ENCODE measurements at regions not wholly inside any gene's neighbourhood (a gene's known extent, or its start where the extent isn't known, plus 50 kb on each side); places are given as distances from the start of the nearest gene placed in this dataset.
A peak's percentile ranks its signal among the peaks of the same experiment; 100 is the strongest.

DNA sequence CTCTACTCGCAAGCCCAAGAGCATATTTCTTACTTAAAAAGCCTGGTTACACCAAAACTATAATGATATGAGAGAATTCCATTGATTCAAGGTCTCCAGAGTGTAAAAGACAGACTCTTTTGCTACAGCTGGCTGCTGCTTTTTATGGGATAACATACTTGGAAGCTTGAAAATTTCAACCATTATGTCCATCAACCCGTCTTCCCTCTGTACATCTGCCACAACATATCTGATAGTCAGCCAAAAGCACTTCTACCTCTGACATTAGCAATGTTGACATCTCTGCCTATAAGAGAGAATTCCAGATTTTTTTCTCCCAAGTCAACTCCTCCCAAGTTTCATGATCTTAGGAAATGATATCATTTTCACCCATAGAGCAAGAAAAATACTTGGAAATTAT lies 54.4 kb upstream of the IQCM start:
- no peak for DNase-seq (ENCODE audit: extremely low read depth in 1 of 11, low read depth in 9 of 11, low spot score in 4 of 11)

DNA sequence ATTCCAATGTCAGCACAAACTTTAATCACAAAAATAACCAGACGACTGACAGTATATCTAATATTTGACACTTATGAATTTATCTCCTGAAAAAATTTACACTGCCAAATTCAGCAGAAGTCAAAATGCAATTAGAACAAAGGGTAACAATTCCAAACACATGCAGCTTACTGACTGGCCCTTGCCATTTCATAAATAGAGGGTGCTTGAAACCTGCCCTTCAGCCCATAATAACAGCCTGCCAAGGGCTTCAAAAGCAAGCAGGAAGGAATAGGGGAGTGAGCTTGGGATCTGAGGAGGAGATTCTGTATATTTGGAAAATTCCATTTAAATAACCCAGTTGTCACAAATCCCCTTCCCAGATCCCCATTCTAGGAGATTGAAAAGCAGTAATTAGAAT lies 66.1 kb upstream of the IQCM start:
- no peak for DNase-seq (ENCODE audit: extremely low read depth in 1 of 11, low read depth in 9 of 11, low spot score in 4 of 11)

DNA sequence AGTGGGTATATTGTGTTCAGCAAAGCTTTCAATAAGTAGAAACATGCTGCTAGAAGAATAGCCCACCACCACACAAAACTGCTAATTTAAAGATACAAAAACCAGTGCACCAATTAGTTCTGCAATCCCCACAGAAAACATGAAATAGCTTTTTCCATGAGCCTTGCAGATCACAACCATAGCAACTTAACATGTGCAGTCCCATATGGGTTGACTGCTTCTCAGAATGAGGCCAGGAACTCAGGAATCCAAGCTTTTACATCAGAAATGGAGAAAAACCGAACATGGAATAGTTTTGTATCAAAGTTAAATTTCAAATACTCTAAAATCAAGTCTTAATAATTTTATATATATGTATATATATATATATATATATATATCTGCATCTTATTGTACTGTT lies 66.6 kb upstream of the IQCM start:
- no peak for DNase-seq (ENCODE audit: extremely low read depth in 1 of 11, low read depth in 9 of 11, low spot score in 4 of 11)

DNA sequence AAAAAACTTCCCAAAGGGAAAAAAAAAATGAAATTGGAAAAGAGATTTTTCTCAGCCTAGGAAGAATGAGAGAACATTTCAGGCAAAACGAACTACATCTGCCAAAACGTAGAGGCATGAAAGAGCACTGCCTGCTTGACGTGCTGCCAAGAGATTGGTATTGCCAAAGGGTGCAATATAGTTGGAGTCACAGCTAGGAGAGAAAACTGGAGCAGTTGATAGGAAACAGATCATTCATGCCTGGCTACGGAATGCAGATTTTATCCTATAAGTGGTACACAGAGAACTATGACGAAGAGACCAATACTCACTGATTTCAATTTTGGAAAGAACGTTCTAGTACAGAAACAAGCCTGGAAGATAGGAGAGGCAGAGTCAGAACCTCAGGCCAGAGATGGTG lies 68.4 kb upstream of the IQCM start:
- DNase-seq (ENCODE audit: extremely low read depth in 1 of 11, low read depth in 9 of 11, low spot score in 4 of 11): no peak

DNA sequence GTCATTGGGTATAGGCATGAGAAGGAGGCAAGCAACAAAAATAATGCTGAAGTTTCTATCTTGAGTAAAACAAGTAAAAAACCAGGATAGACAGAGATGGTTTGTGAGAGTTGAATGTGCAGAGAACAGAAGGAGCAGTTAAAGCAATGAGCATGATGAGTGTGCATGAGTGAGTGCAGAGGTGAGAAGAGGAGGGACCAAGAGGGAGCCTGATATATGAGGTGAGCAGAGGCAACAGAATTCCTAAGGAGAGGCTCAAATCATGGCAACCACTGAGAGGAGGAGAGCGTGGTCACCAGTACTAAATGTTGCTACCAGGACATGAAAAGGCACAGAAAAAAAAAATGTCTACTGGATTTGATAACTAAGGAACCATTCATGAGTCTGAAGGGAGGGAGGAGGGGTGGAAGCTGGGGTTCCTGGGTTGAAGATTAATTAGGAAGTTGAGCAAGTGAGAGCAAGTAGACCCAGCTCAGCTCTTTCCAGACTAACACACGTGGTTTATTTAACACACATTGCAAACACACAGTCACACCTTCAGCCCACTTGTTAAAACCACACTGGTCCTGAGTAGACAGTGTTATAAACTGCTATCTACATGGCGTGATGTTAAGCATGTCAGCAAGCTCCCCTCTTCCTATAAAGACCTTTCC lies 69.0 kb upstream of the IQCM start:
- DNase-seq (ENCODE audit: extremely low read depth in 1 of 11, low read depth in 9 of 11, low spot score in 4 of 11): no peak

DNA sequence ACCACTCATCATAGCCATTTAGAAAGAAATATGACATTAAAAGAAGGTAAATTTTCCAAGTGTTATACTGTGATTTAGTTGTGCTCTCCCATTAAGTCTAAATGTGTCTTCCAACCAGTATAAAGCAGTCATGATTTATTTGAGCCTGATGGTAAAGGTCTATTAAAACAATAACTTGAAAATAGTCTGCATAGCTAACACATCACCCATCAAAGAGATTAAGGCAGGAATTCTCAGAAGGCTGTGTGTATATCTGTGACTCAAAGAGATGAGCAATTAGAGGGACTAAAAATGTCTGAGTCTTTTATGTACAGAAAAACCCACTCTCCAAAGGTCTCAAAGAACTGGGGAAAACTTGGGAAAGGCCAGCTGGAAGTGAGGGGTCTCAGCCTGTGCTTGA lies 70.3 kb upstream of the IQCM start:
- DNase-seq (ENCODE audit: extremely low read depth in 1 of 11, low read depth in 9 of 11, low spot score in 4 of 11): no peak

DNA sequence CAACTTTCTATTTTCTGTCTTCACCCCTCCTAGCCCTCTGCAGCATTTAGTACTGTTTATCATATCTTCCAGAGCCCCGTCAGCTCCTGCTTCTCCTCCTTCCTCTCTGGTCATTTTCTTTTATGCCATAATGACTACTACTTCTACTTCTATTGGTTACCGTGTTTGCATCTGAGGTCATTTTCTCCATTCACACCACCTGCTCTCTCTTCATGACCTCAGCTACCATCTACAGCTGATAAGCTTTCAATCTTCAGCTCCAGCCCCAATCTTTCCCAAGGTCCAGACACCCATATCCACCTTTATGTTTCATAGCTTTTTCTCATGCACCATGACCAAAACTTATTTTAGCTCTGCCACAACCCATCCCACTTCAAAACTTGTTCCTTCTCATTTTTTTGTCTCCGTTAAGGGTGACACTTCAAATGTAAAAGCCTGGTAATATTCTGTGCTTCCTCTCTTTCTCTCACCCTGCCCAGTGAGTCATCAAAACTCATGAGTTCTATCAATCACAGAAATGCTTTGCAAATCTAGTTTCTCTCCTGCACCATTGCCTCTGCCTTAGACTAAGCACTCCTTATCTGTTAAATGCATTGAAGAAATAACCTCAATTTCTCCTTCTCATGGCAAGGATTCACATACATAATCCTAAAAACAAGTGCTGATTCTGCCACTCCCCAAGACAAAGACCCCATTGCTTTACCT lies 71.3 kb upstream of the IQCM start:
- DNase-seq (ENCODE audit: extremely low read depth in 1 of 11, low read depth in 9 of 11, low spot score in 4 of 11): no peak

DNA sequence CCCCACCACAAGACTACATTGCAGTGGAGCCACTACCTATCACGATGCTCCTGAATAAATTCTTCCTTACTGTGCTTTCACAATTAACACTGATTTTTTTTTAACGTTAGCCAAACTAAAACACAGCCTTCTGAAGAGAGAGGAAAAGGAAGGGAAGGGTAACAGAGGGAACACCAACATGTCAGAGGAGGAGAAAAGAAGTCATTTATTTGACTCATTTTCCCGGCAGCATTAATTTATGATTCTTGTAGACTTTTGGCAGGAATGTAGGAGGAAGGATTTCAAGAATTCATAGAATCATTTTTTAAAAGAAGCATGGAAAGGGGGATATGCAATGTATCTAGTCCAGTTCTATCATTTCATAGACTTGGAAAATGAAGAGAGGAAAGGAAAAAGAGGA lies 74.3 kb upstream of the IQCM start:
- no peak for DNase-seq (ENCODE audit: extremely low read depth in 1 of 11, low read depth in 9 of 11, low spot score in 4 of 11)

DNA sequence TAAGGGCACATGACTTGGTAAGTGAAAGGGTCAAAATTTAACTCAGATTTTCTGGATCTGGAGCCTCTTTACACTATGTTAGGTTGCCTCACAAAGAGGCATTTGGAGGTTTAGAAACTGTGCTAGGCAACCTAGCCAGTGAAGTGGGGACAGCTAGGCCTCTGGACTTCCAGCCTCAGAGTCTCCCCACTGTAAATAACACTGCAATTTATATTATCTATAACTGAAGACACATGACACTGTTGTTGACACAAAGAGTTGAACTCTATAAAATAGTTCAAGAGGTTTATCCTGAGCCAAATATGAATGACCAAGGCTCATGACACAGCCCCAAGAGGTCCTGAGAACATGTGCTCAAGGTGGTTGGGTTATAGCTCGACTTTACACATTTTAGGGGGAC lies 74.9 kb upstream of the IQCM start:
- DNase-seq (ENCODE audit: extremely low read depth in 1 of 11, low read depth in 9 of 11, low spot score in 4 of 11): no peak

DNA sequence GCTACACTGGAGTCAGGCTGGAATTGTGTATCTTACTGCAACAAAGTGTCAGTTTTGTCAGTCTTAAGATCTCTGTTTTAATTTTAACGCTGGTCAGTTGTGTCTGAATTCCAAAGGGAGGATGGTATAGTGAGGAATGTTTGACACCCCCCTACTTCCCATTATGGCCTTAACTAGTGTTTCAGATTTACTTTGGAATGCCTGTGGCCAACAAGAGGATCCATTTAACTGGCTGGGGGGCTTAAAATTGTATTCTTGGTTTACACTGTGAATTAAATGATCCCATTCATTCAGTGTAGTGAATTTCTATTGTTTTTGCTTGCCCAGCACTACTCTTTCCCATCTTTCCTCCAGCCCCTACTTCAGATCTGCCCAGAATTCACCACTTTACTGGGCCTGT lies 75.8 kb upstream of the IQCM start:
- DNase-seq (ENCODE audit: extremely low read depth in 1 of 11, low read depth in 9 of 11, low spot score in 4 of 11): no peak

DNA sequence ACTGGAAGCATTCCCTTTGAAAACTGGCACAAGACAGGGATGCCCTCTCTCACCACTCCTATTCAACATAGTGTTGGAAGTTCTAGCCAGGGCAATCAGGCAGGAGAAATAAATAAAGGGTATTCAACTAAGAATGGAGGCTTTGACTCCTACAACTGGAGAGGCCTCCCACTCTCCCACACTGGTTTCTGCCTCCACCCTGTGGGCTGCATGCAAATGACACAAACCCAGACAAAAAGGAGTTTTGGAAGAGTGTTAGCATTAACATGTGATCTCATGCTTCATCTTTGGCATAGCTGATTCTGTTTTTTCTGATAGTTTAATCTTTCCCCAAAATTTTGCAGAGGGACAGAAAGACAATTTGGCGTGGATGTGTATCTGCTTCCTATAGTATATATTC lies 80.8 kb upstream of the IQCM start:
- DNase-seq (ENCODE audit: extremely low read depth in 1 of 11, low read depth in 9 of 11, low spot score in 4 of 11): peak in 1 of 11 donors; percentile 22

DNA sequence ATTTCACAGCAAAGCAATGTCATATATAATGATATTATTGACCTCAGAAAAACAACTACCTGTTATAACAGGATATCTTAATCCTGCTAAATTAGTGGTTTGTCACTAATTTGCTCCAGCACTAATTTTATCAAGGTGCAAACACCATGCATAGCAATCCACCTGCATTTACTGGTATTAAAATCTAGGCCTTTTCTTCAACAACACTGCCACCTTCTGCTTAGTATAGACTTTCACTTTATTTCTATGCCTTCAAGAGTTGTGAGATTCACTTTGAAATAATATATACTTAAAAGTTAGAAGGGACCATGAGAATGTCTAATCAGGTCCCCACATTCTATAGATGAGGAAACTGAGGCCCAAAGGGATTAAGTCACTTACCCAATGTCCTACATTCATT lies 82.1 kb upstream of the IQCM start:
- DNase-seq (ENCODE audit: extremely low read depth in 1 of 11, low read depth in 9 of 11, low spot score in 4 of 11): no peak

DNA sequence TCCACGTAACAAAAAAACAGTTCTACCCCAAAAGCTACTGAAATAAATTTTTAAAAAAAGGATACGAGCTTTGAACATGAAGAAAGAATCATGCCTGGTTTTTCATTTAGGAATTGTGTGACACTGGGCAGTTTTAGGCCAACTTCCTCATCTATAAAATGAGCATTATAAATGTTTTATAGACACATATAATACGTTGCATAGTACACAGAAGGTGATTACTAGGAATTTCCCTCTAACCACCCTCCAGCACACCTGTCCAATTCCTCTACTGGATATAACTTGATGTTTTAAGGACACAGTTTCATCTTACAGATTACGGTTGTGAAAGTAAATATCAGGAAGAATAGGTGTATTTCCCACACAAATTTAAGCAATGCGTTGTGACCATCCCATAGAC lies 85.5 kb upstream of the IQCM start:
- DNase-seq (ENCODE audit: extremely low read depth in 1 of 11, low read depth in 9 of 11, low spot score in 4 of 11): no peak

DNA sequence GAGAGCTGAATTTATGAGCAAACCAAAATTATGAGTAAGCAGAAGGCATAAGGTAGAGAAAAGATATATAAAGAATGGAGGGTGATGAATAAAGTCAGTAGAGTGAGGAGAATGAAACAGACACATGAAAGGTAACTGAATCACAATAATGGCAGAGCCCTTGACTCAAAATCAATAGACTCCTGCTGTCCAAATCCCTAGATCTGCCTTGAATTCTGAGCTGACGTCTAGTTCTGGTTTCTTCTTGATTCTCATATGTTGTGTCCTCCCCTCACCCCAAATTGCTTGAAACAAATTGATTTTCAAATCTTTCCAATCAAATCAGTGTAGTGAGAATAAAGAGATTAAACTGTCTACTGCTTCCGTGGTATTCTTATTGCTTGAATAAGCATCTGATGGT lies 86.6 kb upstream of the IQCM start:
- no peak for DNase-seq (ENCODE audit: extremely low read depth in 1 of 11, low read depth in 9 of 11, low spot score in 4 of 11)

DNA sequence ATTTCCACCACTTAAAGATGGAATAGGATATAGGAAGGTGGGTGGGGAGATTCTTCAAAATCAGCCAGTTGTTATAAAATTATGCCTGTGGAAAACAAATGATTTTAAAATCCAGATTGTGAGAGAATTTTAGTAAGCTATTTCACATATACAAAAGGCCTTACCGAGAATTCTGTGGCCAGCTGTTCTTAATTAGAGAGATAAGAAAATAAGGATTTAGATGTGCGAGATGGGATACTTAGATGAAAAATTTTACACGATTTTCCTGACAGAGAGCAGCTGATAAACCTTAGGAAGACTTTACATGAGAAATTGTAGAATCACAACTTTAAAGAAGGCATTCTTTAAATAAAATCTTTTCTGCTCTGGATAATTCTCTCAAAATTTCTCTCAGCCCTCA lies 94.5 kb upstream of the IQCM start:
- DNase-seq (ENCODE audit: extremely low read depth in 1 of 11, low read depth in 9 of 11, low spot score in 4 of 11): no peak

DNA sequence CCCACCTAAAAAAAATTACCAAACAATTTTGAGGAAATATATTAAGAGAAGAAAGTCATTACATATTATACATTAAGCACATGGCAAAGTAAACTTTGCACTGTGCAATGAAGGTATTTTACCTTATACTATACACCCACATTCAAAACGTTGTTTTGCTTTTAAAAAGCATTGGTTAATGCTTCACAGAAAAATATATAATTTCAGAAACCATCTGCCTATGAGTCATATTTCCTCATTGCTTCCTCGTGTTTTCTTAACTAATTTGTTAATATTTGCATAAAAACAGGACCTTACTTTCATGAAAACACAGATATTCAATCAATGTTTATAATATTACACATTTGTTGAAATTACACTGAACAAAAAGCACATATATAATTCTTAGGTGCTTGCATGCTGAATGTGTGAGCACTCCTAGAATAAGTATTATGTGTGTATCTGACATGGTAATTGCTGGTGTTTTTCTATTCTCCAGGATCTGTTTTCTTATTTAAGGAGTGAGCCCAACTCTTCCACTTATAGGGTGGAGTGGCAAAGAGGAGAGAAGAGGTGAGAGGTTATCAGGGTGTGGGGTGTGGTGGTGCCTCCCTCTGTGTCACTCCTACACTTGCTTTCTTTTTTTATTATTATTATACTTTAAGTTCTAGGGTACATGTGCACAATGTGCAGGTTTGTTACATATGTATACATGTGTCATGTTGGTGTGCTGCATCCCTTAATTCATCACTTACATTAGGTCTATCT lies 95.1 kb upstream of the IQCM start:
- no peak for DNase-seq (ENCODE audit: extremely low read depth in 1 of 11, low read depth in 9 of 11, low spot score in 4 of 11)

DNA sequence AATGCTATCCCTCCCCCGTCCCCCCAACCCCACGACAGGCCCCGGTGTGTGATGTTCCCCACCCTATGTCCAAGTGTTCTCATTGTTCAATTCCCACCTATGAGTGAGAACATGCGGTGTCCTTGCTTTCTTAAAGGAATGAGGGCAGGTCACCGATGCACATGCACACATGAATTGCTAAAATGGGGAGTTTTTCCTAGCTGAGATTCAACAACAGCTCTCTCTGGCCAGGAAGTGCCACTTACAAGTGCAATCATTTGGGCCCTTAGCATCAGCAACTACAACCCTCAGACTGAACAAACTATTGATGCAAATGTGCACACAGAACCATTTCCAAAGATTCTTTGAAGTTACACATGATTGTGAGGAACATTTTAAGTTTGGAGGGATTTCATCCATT lies 95.7 kb upstream of the IQCM start:
- no peak for DNase-seq (ENCODE audit: extremely low read depth in 1 of 11, low read depth in 9 of 11, low spot score in 4 of 11)

DNA sequence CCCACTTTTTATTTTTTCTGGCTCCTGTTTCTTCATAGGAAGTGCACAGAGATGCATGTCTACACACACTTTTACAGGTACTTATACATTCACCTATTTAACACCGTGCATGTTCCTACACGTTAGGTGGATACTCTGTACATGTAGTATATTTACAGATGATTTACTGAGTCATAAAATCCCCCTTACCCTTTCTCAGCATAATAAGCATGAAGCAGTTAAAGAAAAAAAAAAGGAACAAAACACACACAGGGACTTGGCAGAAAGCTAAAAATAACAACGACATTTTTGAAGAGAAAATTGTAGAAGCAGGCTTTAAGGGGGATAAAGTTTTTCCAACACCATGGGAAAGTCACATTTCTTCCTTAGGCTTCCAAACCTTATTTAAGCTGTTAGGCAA lies 96.4 kb upstream of the IQCM start:
- DNase-seq (ENCODE audit: extremely low read depth in 1 of 11, low read depth in 9 of 11, low spot score in 4 of 11): peak in 7 of 11 donors; percentile 24 to 51 (median 34)

DNA sequence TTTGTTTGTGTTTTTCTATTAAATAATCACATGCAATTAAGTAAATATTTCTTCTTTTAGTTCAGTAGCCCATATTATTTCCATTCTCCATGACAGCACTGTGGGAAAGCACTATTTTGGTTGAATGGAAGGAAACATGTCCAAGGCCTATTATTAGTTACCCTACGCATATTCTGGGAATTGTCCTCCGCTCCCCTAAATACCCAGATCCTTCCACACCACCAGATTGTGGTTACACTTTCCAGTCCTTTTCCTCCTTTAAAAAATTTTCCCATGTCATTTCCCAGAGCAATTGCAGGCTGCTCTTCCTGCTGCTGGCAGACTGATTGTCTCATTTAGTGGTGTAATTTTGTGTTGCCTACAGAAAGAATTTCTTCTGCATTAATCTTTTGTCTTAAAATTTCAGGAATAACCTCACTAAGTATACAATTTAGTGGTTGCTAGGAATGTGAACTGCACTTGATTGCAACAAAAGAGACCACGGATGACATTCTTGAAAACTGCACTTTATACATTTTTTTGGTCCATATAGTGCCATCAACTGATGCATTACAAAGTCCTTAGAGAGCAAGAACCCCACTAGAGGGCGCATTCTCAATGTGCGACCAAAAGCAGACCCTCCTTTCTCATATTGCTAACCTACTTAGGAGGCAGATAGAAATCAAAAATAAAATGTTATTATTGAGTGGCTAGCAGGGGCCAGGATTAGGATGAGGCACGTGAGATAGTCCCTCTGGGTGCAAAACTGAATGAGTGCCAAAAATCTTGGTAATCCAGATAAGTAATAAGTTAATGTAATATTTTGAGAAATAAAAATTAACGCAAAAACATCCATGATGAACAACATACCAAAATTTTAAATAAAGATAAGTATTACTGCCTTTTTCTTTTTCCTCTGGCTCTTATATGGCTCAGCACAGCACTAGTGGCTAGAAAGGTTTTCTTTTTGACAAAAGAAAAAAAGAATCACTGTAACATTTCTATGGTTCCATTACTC lies 98.8 kb upstream of the IQCM start:
- peak in 7 of 11 donors; percentile 28 to 57 (median 38) for DNase-seq (ENCODE audit: extremely low read depth in 1 of 11, low read depth in 9 of 11, low spot score in 4 of 11)

Data from renal cortex interstitium (tissue), 11 donors.